Progenitor cell of endocrine pancreas (in vitro differentiated cells): ENCODE measurements at regions not wholly inside any gene's neighbourhood (a gene's known extent, or its start where the extent isn't known, plus 50 kb on each side); places are given as distances from the start of the nearest gene placed in this dataset.
A peak's percentile ranks its signal among the peaks of the same experiment; 100 is the strongest.

Source experiments
- DNase-seq: peaks from one replicate; pipeline ENCODE4 v3.0.0; 2021; ENCODE audit warnings: low spot score; ENCODE audit not compliant: unreplicated experiment
- H3K27ac Mint-ChIP-seq: 2 replicates; pipeline ENCODE4 v1.8.0; 2021; ENCODE audit warnings: mild to moderate bottlenecking, moderate library complexity, mixed read lengths
- H3K27me3 Mint-ChIP-seq: 2 replicates; pipeline ENCODE4 v1.8.0; 2021; ENCODE audit warnings: mixed read lengths
- H3K36me3 Mint-ChIP-seq: 2 replicates; pipeline ENCODE4 v1.8.0; 2022; ENCODE audit warnings: mixed read lengths; ENCODE audit not compliant: insufficient read depth
- H3K4me1 Mint-ChIP-seq: 2 replicates; pipeline ENCODE4 v1.8.0; 2021; ENCODE audit warnings: low read depth, mixed read lengths
- H3K4me3 Mint-ChIP-seq: 2 replicates; pipeline ENCODE4 v1.8.0; 2021; ENCODE audit warnings: low read depth, mild to moderate bottlenecking, moderate library complexity, mixed read lengths
- H3K9me3 Mint-ChIP-seq: 2 replicates; pipeline ENCODE4 v1.8.0; 2021; ENCODE audit warnings: low read depth, mixed read lengths
- TF ChIP-seq, protein P1 (sequence below): fragments of 200-600 bp; sonication (generic); IDR thresholded peaks from one replicate; pipeline ENCODE4 v1.5.0; 2021; ENCODE audit warnings: antibody characterized with exemption, mild to moderate bottlenecking; ENCODE audit not compliant: unreplicated experiment

GRCh38 chr12:30213166-30213565, 429.4 kb upstream of the TMTC1 start:
- no peak overlapping the region for H3K27ac Mint-ChIP-seq
- no peaks in the 10 kb centered on the region for H3K36me3 Mint-ChIP-seq
- TF ChIP-seq, protein P1, sequence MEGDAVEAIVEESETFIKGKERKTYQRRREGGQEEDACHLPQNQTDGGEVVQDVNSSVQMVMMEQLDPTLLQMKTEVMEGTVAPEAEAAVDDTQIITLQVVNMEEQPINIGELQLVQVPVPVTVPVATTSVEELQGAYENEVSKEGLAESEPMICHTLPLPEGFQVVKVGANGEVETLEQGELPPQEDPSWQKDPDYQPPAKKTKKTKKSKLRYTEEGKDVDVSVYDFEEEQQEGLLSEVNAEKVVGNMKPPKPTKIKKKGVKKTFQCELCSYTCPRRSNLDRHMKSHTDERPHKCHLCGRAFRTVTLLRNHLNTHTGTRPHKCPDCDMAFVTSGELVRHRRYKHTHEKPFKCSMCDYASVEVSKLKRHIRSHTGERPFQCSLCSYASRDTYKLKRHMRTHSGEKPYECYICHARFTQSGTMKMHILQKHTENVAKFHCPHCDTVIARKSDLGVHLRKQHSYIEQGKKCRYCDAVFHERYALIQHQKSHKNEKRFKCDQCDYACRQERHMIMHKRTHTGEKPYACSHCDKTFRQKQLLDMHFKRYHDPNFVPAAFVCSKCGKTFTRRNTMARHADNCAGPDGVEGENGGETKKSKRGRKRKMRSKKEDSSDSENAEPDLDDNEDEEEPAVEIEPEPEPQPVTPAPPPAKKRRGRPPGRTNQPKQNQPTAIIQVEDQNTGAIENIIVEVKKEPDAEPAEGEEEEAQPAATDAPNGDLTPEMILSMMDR = no peak
- DNase-seq = no peak
- no peak overlapping the region for H3K4me3 Mint-ChIP-seq
- H3K9me3 Mint-ChIP-seq = no peaks in the 10 kb centered on the region
- peaks cover 11% of the 10 kb centered on the region for H3K4me1 Mint-ChIP-seq
- no peaks in the 10 kb centered on the region for H3K27me3 Mint-ChIP-seq

- no peak overlapping the region for H3K27ac Mint-ChIP-seq
- peaks cover 3% of the 10 kb centered on the region for H3K27me3 Mint-ChIP-seq
- H3K36me3 Mint-ChIP-seq = no peaks in the 10 kb centered on the region
- TF ChIP-seq, protein P1 = no peak
- no peak for DNase-seq
- H3K4me1 Mint-ChIP-seq = peaks cover 11% of the 10 kb centered on the region
- H3K4me3 Mint-ChIP-seq = no peak overlapping the region
- H3K9me3 Mint-ChIP-seq = no peaks in the 10 kb centered on the region
These were observed 428.0 kb upstream of the TMTC1 start for GRCh38 chr12:30211743-30212142.

DNA sequence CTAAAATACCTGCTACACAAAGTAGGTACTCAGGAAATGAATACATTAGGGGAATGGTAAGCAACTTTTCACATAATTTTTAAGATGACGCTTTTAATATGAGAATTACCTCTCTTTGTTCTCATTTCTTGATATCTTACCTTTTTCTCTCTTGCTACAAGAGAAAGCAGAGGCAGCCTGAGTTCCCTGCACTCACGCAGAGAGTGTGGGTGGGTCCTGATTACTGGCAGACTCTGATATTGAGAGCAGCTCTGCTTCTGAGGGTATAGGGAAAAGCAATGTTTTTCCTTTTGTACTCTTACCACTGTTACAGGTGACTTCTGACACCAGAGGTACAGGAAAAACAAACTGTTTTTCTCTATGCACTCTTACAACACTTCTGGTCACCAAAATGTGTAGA, 420.2 kb upstream of the TMTC1 start:
- TF ChIP-seq, protein P1 = no peak
- Mint-ChIP-seq H3K4me1 (peaks cover 7% of the 10 kb centered on the region), H3K27me3 (peaks cover 35% of the 10 kb centered on the region), H3K4me3 (no peak overlapping the region), H3K27ac (peak overlapping the region; percentile 21), H3K36me3 (no peaks in the 10 kb centered on the region), H3K9me3 (no peaks in the 10 kb centered on the region)
- DNase-seq = no peak

- TF ChIP-seq, protein P1 = no peak
- H3K27me3 Mint-ChIP-seq = peaks cover 35% of the 10 kb centered on the region
These were observed 418.9 kb upstream of the TMTC1 start for GRCh38 chr12:30202521-30203254.

DNA sequence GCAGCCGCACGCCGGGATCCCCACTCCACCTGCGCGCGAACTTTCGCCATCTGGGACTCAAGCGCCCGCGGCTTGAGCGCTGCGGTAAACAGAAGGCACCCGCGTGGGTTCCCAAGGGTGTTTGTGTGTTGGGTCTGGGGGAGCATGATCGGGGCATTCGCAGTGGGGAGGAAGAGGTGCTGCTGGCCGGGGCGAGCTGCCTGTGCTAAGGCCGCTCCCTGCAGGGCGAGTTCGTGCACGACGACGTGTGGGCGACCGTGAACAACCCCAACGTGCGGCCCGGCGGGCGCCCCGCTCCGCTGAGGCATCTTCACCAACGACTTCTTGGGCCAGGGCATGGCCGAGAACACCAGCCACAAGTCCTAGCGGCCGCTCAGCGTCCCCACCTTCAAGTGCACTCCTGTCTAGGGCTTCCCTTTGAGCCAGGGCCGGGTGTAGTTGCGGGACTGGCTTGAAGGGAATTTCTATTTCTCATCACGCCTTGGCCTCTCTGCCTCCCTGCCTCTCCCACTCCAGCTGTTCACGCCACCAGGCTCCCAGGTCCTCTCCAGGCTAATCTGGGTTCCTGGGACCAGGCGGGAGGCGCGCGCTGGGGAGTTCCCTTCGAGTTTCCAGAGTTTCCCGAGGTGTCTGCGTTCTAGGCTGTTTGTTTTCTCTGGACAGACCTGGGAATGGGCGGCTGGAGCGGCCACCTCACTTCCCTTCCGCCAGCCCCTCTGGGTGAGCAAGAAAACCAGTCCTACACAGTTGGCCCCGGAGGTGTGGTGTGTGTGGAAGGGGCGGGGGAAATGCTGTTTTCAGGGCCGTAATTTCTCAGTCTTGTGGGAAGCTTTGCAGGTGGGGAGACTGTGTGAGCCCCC, 417.8 kb upstream of the TMTC1 start:
- Mint-ChIP-seq H3K27me3 (peaks cover 31% of the 10 kb centered on the region), H3K4me1 (peaks cover 7% of the 10 kb centered on the region), H3K27ac (no peak overlapping the region), H3K4me3 (peak overlapping the region; percentile 58), H3K36me3 (no peaks in the 10 kb centered on the region), H3K9me3 (peaks cover 4% of the 10 kb centered on the region)
- DNase-seq = no peak
- TF ChIP-seq, protein P1 = no peak

More at GRCh38 chr12:30202521-30203254, 418.9 kb upstream of the TMTC1 start:
- H3K27ac Mint-ChIP-seq = no peak overlapping the region
- no peaks in the 10 kb centered on the region for H3K9me3 Mint-ChIP-seq
- no peak for DNase-seq
- H3K4me1 Mint-ChIP-seq = peaks cover 7% of the 10 kb centered on the region
- no peaks in the 10 kb centered on the region for H3K36me3 Mint-ChIP-seq
- no peak overlapping the region for H3K4me3 Mint-ChIP-seq
